ENCODE measurements at regions not wholly inside any gene's neighbourhood (a gene's known extent, or its start where the extent isn't known, plus 50 kb on each side); places are given as distances from the start of the nearest gene placed in this dataset.

DNA sequence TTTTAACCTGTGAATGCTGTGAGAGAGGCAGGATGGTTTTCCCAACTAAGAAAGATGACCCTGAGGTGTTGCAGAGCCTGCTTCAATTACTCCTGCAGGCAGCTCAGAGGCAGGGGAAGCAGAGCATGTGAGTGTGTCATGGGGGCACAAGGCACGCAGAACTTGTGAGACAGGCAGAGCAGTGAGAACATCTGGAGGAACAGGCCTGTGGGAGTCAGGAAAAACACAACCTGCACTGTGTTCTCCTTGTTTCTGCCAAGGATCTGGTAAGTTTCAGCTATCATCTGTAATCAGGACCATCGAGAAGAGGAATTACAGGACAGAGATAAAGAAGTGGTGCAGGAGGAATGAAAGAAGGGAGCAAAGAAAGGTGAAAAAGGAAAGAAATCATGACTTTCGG is 741.8 kb upstream of the INTU start:
- Histone ChIP-seq H3K4me3 (replicated peaks; ENCODE audit: insufficient read depth, low read length) (no peak overlapping the region), H3K27ac (replicated peaks) (no peak overlapping the region), H3K27me3 (ENCODE audit: insufficient read depth, poor library complexity, severe bottlenecking) (no peaks in the 10 kb centered on the region)
- TF ChIP-seq POLR2AphosphoS5 (IDR thresholded peaks at IDR 0.05; ENCODE audit: low read depth) (no peak), SPI1 (IDR thresholded peaks at IDR 0.05; ENCODE audit: borderline replicate concordance, low read depth) (no peak), GABPA (IDR thresholded peaks at IDR 0.05; ENCODE audit: low read depth) (no peak)
- TF ChIP-seq, protein P1, sequence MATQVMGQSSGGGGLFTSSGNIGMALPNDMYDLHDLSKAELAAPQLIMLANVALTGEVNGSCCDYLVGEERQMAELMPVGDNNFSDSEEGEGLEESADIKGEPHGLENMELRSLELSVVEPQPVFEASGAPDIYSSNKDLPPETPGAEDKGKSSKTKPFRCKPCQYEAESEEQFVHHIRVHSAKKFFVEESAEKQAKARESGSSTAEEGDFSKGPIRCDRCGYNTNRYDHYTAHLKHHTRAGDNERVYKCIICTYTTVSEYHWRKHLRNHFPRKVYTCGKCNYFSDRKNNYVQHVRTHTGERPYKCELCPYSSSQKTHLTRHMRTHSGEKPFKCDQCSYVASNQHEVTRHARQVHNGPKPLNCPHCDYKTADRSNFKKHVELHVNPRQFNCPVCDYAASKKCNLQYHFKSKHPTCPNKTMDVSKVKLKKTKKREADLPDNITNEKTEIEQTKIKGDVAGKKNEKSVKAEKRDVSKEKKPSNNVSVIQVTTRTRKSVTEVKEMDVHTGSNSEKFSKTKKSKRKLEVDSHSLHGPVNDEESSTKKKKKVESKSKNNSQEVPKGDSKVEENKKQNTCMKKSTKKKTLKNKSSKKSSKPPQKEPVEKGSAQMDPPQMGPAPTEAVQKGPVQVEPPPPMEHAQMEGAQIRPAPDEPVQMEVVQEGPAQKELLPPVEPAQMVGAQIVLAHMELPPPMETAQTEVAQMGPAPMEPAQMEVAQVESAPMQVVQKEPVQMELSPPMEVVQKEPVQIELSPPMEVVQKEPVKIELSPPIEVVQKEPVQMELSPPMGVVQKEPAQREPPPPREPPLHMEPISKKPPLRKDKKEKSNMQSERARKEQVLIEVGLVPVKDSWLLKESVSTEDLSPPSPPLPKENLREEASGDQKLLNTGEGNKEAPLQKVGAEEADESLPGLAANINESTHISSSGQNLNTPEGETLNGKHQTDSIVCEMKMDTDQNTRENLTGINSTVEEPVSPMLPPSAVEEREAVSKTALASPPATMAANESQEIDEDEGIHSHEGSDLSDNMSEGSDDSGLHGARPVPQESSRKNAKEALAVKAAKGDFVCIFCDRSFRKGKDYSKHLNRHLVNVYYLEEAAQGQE (IDR thresholded peaks at IDR 0.05; ENCODE audit: insufficient replicate concordance, low read depth): no peak
- TF ChIP-seq, protein P2, sequence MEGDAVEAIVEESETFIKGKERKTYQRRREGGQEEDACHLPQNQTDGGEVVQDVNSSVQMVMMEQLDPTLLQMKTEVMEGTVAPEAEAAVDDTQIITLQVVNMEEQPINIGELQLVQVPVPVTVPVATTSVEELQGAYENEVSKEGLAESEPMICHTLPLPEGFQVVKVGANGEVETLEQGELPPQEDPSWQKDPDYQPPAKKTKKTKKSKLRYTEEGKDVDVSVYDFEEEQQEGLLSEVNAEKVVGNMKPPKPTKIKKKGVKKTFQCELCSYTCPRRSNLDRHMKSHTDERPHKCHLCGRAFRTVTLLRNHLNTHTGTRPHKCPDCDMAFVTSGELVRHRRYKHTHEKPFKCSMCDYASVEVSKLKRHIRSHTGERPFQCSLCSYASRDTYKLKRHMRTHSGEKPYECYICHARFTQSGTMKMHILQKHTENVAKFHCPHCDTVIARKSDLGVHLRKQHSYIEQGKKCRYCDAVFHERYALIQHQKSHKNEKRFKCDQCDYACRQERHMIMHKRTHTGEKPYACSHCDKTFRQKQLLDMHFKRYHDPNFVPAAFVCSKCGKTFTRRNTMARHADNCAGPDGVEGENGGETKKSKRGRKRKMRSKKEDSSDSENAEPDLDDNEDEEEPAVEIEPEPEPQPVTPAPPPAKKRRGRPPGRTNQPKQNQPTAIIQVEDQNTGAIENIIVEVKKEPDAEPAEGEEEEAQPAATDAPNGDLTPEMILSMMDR (IDR thresholded peaks at IDR 0.05; ENCODE audit: insufficient read depth, low read length): no peak
- no peak for DNase-seq (ENCODE audit: low read depth in 1 of 2, low spot score in 1 of 2)

DNA sequence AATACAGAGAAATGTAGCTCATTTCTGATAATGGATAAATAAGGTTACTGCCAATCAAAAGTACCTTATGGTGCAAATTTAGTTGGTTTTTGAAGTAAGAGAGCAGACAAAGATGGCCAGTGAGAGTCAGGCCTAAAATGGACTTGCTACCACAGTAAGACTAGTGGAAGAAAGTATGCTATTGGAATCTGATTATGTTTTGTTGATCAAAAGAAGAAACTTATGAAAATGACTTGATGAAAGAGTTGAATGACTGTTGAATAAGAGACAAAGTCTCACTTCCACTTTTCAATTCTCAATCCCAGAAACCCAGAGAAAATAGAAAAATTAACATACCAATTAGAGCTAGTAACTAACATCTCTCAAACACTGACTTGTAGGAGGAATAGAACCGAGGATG is 737.8 kb upstream of the INTU start:
- no peaks in the 10 kb centered on the region for H3K27me3 ChIP-seq (ENCODE audit: insufficient read depth, poor library complexity, severe bottlenecking)
- no peak for TF ChIP-seq SPI1 (IDR thresholded peaks at IDR 0.05; ENCODE audit: borderline replicate concordance, low read depth)
- H3K27ac ChIP-seq (replicated peaks): no peak overlapping the region
- no peak for DNase-seq (ENCODE audit: low read depth in 1 of 2, low spot score in 1 of 2)
- H3K4me3 ChIP-seq (replicated peaks; ENCODE audit: insufficient read depth, low read length): no peak overlapping the region

DNA sequence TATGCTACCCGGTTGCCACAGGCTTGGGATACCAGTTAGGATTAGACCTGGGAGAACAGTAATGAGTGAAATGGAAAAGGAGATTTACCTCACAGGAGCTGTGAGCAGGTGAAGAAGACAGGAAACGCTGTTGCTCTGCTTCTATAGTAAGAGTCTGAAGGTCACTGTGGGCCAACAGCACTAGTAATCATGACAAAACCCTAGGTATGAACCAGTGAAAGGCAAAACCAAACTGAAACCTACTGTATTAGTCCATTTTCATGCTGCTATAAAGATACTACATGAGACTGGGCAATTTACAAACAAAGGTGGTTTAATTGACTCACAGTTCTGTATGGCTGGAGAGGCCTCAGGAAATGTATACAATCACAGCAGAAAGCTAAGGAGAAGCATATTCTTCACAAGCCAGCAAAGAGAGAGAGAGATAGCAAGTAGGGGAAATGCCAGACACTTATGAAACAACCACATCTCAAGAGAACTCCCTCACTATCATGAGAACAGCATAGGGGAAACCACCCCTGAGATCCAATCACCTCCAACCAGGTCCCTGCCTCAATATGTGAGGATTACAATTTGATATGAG is 736.7 kb upstream of the INTU start:
- no peaks in the 10 kb centered on the region for H3K27me3 ChIP-seq (ENCODE audit: insufficient read depth, poor library complexity, severe bottlenecking)
- H3K27ac ChIP-seq (replicated peaks): no peak overlapping the region
- TF ChIP-seq SPI1 (IDR thresholded peaks at IDR 0.05; ENCODE audit: borderline replicate concordance, low read depth) (no peak), POLR2AphosphoS5 (IDR thresholded peaks at IDR 0.05; ENCODE audit: low read depth) (no peak), GABPA (IDR thresholded peaks at IDR 0.05; ENCODE audit: low read depth) (no peak)
- TF ChIP-seq, protein P2 (IDR thresholded peaks at IDR 0.05; ENCODE audit: insufficient read depth, low read length): no peak
- TF ChIP-seq, protein P1 (IDR thresholded peaks at IDR 0.05; ENCODE audit: insufficient replicate concordance, low read depth): no peak
- no peak overlapping the region for H3K4me3 ChIP-seq (replicated peaks; ENCODE audit: insufficient read depth, low read length)
- no peak for DNase-seq (ENCODE audit: low read depth in 1 of 2, low spot score in 1 of 2)

DNA sequence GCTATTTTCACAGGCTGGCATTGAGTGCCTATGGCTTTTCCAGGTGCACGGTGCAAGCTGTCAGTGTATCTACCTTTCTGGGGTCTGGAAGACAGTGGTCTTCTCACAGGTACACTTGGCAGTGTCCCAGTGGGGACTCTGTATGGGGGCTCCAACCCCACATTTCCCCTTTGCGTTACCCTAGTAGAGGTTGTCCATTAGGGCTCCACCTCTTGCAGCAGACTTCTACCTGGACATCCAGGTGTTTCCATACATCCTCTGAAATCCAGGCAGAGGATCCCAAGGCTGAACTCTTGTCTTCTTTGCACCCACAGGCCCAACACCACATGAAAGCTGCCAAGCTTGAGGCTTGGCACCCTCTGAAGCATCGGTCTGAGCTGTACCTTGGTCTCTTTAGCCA is 735.7 kb upstream of the INTU start:
- DNase-seq (ENCODE audit: low read depth in 1 of 2, low spot score in 1 of 2): no peak
- TF ChIP-seq GABPA (IDR thresholded peaks at IDR 0.05; ENCODE audit: low read depth) (no peak), SPI1 (IDR thresholded peaks at IDR 0.05; ENCODE audit: borderline replicate concordance, low read depth) (no peak), POLR2AphosphoS5 (IDR thresholded peaks at IDR 0.05; ENCODE audit: low read depth) (no peak)
- TF ChIP-seq, protein P2 (IDR thresholded peaks at IDR 0.05; ENCODE audit: insufficient read depth, low read length): no peak
- TF ChIP-seq, protein P1 (IDR thresholded peaks at IDR 0.05; ENCODE audit: insufficient replicate concordance, low read depth): no peak
- no peak overlapping the region for H3K27ac ChIP-seq (replicated peaks)
- H3K4me3 ChIP-seq (replicated peaks; ENCODE audit: insufficient read depth, low read length): no peak overlapping the region
- no peaks in the 10 kb centered on the region for H3K27me3 ChIP-seq (ENCODE audit: insufficient read depth, poor library complexity, severe bottlenecking)

Measured in HL-60 (cell line).